Aorta (tissue), 5 donors: ENCODE measurements at regions not wholly inside any gene's neighbourhood (a gene's known extent, or its start where the extent isn't known, plus 50 kb on each side); places are given as distances from the start of the nearest gene placed in this dataset.

Experiments used
- ATAC-seq: fragments of 200-7000 bp; cut with Tn5 transposase; one replicate; pipeline ENCODE4 v1.9.1; 2022; ENCODE audit warnings: moderate library complexity; ENCODE audit not compliant: low FRiP score
- DNase-seq, 2 donors: peaks; one replicate each; pipeline ENCODE4 v3.0.0-alpha.2; 2020
- H3K27ac ChIP-seq, 2 donors: one replicate each; pipeline ENCODE4 v1.5.1; 2013; ENCODE audit warnings: low read length in 2 of 2, mild to moderate bottlenecking in 2 of 2, moderate library complexity in 2 of 2, control low read depth in 1 of 2, inconsistent platforms in 1 of 2, low read depth in 1 of 2
- H3K27me3 ChIP-seq, 2 donors: one replicate each; pipeline ENCODE4 v1.6.1; 2013; ENCODE audit warnings: control low read depth in 1 of 2, low read length in 1 of 2, mild to moderate bottlenecking in 1 of 2, moderate library complexity in 1 of 2; ENCODE audit not compliant: insufficient read depth in 2 of 2, control insufficient read depth in 1 of 2
- H3K36me3 ChIP-seq, 2 donors: one replicate each; pipeline ENCODE4 v1.6.1; 2013; ENCODE audit warnings: control low read depth in 1 of 2, low read length in 1 of 2, mild to moderate bottlenecking in 1 of 2; ENCODE audit not compliant: insufficient read depth in 2 of 2, control insufficient read depth in 1 of 2
- H3K4me1 ChIP-seq, 2 donors: one replicate each; pipeline ENCODE4 v1.6.1; 2013; ENCODE audit warnings: low read length in 2 of 2, control low read depth in 1 of 2, mild to moderate bottlenecking in 1 of 2, moderate library complexity in 1 of 2; ENCODE audit not compliant: insufficient read depth in 2 of 2, control insufficient read depth in 1 of 2
- H3K4me3 ChIP-seq, 2 donors: one replicate each; pipeline ENCODE4 v1.5.1; 2013; ENCODE audit warnings: low read length in 2 of 2, control low read depth in 1 of 2, mild to moderate bottlenecking in 1 of 2
- H3K9me3 ChIP-seq: one replicate; pipeline ENCODE4 v1.6.1; 2013; ENCODE audit warnings: mild to moderate bottlenecking, low read length; ENCODE audit not compliant: control insufficient read depth
- WGBS, 2 donors: extraction: QIAGEN DNeasy Blood & Tissue Kit; methylation state at CpG; one replicate each; pipeline ENCODE4 v1.1.7; 2013; 5-methylcytosine and 5-hydroxymethylcytosine counted together
- intact Hi-C, 2 donors: fragments of 100-400 bp; cut with DNase I; formaldehyde crosslinking; loops; one replicate each; pipeline versions ENCODE4 v1.14.2 to v1.15.0; 2022
- donor health status: healthy with polysubstance abuse.
- donor health status: Bipolar disorder and iron deficiency.
- donor health status: DM: no; HTN: no; CAD: no.
- donor health status: DM: no; HTN: no; CAD: no.
- donor health status: DM: yes; HTN: yes; CAD: no.

DNA sequence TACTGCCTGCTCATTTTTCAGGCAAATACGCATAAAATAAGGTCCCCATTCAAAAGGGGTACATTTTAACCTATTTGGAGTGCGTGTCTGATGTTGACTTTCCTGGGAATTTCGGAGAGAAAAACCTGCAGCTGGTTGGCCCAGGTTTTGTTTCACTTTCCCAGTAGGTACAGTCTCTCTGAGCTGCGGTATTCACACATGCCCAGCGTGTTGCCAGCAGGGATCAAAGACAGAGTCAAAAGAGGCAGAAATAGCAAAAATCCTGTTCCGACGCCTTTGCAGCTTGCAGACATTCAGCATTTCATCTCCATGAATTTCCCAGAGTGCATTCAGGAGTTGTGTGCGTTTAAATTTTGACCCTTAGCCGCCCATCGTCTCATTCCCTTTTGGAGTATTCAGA lies 855.4 kb upstream of the CELF4 start:
- H3K9me3 ChIP-seq, result no peaks in the 10 kb centered on the region
- no peak for DNase-seq
- ATAC-seq, result no peak
- no peaks in the 10 kb centered on the region for H3K4me1 ChIP-seq
- no peak overlapping the region for H3K27ac ChIP-seq
- H3K36me3 ChIP-seq, result no peaks in the 10 kb centered on the region
- WGBS, 2 donors, result 57 to 68% methylated on average over 10 of the region's 10 CpGs
- no peak overlapping the region for H3K4me3 ChIP-seq
- no peaks in the 10 kb centered on the region for H3K27me3 ChIP-seq
- intact Hi-C loops, result no loop called here

DNA sequence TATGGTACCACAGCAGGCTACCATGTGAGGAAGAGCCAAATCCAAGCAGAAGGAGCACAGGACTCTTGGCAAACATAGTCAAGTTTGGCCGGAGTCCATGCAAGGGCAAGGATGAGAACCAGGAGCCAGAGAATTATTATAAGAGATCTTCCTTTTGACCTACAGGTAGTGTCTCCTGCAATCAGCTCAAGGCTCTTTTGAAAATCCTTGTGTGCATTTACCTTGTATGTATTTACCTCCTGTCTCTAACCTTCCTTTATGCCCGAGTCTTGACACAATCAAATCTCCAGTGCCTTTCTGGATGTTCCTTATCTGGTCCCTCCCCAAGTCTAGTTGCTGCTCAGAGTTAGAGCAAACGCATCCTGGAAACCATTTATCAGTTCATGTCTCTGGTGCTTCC lies 855.0 kb upstream of the CELF4 start:
- Histone ChIP-seq H3K4me1 (no peaks in the 10 kb centered on the region), H3K9me3 (no peaks in the 10 kb centered on the region), H3K4me3 (no peak overlapping the region), H3K27me3 (no peaks in the 10 kb centered on the region), H3K36me3 (no peaks in the 10 kb centered on the region), H3K27ac (no peak overlapping the region)
- intact Hi-C loops, result no loop called here
- 57 to 60% methylated on average over 3 of the region's 3 CpGs for WGBS, 2 donors
- ATAC-seq (no peak), DNase-seq (no peak)

DNA sequence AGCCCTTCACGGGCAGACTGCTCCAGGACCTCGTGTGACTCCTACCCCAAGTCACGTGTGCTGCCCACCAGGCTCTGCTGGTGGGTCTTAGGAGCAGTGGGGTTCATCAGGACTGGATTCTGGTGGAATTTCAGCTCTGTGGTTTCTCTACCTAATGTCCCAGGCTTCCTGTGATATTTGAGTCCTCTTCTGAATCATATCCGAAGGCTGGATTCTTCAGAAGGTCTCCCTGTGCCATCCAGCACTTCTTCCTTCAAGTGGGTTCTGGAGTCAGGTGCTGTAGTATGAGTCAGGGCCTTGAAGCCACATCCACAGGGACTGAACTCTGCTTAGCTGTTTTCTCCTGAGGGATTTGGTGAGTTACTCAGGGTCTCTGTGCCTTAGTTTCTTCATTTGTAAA lies 850.2 kb upstream of the CELF4 start:
- Histone ChIP-seq H3K27me3 (no peaks in the 10 kb centered on the region), H3K4me1 (no peaks in the 10 kb centered on the region), H3K4me3 (no peak overlapping the region), H3K9me3 (no peaks in the 10 kb centered on the region), H3K36me3 (no peaks in the 10 kb centered on the region), H3K27ac (no peak overlapping the region)
- intact Hi-C loops, result no loop called here
- 86 to 92% methylated on average over 4 of the region's 4 CpGs for WGBS, 2 donors
- ATAC-seq (no peak), DNase-seq (no peak)

DNA sequence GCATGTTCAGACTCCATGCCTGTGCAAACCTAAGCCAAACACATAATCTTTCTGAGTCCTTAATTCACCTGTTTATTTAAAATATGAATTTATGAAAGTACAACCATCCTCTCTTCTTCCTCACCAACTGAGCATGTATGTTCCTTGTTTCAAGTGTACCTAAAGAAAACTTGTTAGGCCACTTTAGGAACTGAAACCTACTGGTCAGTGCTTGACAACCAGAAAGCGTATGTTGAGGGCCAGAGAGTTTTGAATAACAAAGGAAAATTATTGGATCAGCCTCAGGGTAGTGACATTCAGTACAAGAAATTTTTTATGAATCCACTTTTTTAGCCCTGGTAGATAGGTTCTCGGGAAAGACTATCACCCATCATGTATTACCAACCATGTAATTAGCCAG lies 847.6 kb upstream of the CELF4 start:
- Histone ChIP-seq H3K27ac (no peak overlapping the region), H3K9me3 (no peaks in the 10 kb centered on the region), H3K36me3 (no peaks in the 10 kb centered on the region), H3K27me3 (no peaks in the 10 kb centered on the region), H3K4me1 (no peaks in the 10 kb centered on the region), H3K4me3 (no peak overlapping the region)
- ATAC-seq, result no peak
- no peak for DNase-seq
- 88 to 91% methylated on average over 2 of the region's 2 CpGs for WGBS, 2 donors
- intact Hi-C loops, result no loop called here

DNA sequence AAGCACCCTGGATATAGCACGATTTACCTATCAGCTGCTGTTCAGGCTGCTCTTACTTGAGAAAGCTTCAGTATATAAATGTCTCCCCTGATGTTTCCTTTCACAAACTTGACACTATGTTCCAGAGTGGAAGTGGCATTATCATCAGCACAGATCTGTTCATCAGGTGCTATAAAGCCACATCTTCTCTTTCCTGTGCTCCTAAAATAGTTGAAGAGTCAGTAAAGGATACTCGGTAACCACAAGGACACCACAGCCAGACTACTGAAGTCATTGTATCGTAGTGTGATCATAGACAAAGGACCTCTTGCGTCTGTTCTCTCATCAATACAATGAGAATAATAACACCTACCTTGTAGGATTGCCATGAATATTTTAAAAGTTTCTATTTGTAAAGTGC lies 841.0 kb upstream of the CELF4 start:
- no peaks in the 10 kb centered on the region for H3K4me1 ChIP-seq
- no peaks in the 10 kb centered on the region for H3K36me3 ChIP-seq
- WGBS, 2 donors, result 80 to 83% methylated on average over 4 of the region's 4 CpGs
- ATAC-seq (no peak), DNase-seq (no peak)
- no peaks in the 10 kb centered on the region for H3K9me3 ChIP-seq
- no peaks in the 10 kb centered on the region for H3K27me3 ChIP-seq
- H3K27ac ChIP-seq, result no peak overlapping the region
- intact Hi-C loops, result no loop called here
- H3K4me3 ChIP-seq, result no peak overlapping the region

DNA sequence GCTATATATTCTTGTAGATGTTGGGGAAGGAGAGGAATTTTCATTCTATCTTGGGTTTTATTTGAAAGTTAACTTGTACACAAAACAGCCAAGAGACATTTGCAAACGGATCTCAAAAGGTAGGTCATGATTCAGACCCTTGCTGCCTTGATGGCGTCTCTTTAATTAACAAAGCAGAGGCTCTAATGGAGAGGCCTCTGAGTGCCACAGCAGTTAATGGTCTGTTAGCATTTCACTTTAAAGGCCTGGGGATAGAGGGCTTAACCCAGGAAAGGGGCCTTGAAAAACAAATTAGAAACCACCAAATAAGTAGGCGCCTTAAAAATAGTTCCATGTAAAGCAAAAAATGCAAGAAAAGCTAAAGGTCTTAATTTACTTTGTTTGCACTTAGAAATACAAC lies 836.9 kb upstream of the CELF4 start:
- no peaks in the 10 kb centered on the region for H3K9me3 ChIP-seq
- no peak overlapping the region for H3K27ac ChIP-seq
- no peak for ATAC-seq
- no peak overlapping the region for H3K4me3 ChIP-seq
- WGBS, 2 donors, result 53 to 57% methylated on average over 3 of the region's 3 CpGs
- no peaks in the 10 kb centered on the region for H3K36me3 ChIP-seq
- intact Hi-C loops, result no loop called here
- no peak for DNase-seq
- no peaks in the 10 kb centered on the region for H3K27me3 ChIP-seq
- H3K4me1 ChIP-seq, result no peaks in the 10 kb centered on the region

DNA sequence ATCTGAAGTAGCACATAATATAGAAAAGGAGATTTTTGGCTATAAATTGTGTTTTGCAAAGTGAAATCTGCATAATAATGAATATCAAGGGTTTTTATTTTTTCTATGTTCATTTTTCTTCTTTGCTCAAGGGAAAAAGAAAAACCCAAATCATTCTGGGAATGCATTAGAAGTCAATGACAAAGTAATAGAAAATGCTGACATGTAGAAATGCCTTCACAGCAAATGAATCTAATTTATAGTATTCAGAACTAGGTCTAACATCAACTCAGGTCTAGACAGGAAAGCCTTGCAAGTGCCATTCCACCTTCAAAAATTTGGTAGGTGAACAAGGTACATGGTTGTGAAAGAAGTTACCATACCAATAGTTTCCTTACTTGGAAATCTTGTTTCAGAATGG lies 831.5 kb upstream of the CELF4 start:
- H3K27ac ChIP-seq, result no peak overlapping the region
- intact Hi-C loops, result no loop called here
- no peaks in the 10 kb centered on the region for H3K4me1 ChIP-seq
- H3K9me3 ChIP-seq, result peaks cover 1% of the 10 kb centered on the region
- DNase-seq, result no peak
- no peaks in the 10 kb centered on the region for H3K27me3 ChIP-seq
- no peaks in the 10 kb centered on the region for H3K36me3 ChIP-seq
- no peak for ATAC-seq
- no peak overlapping the region for H3K4me3 ChIP-seq

DNA sequence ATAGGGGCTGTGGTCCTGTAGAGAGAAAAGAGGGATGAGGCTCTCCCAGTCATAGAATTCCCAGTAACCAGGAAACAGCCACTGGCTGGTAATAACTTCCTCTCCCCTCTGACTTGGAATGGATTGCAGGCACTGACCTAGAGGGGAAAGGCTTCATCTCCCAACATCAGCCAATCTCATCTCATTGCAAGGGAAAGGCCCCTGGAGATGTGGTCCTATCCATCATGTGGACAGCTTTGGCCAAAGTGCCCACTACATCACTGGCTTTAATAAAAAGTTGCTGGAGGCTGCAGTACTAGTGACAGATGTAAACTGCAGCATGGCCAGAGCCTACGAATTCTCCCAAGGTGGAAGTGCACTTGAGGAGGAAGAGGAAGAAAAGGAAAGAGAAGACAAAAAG lies 820.5 kb upstream of the CELF4 start:
- intact Hi-C loops, result loop anchor here in 1 of 2 donors (10.0 kb wide), 1 partner anchor 59 kb away; no protein-coding TSS in a partner anchor
- peaks cover 0 to 2% of the 10 kb centered on the region in 2 donors for H3K27me3 ChIP-seq

DNA sequence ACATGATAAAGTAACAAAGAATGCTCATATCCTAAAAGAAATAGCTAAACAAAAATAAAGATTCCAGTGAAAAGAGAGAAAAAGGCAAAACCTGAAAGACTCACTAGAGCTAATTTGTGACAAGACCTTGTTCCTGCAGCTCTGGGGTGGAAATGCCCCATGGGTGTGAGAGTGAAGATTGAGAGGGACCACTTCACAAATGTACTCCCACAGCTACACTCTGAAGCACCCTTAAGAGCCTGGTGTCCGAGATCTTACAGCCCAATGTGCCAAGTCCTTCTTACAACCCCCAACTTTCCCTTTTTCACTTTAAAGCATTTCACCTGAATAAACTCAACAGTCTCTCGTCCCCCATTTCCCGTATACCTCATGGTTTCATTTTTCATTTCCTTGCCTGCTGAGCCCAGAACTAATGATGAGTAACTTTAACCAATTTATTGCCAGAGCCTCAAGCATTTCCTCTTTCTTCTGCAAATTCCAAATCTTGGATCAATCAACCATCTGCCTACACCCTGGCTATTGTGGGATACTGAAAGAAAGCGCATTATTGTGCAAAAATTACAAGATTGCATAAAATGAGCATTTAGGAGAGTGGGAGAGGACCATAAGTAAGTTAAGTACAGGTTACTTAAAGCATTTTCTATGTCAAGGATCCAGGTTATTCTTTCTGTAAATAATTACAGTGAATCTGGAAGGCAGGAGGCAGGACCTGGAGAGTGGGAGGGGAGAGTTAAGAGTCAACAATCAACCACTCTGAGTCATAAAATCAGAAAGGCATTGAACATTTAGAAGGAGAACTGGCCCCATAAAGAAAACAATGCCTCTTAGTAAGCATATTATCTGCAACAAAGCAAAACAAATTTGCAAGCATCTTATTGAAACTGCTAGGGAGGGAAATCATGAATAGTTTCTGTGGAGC lies 804.4 kb upstream of the CELF4 start:
- DNase-seq (no peak), ATAC-seq (no peak)
- intact Hi-C loops, result no loop called here
- Histone ChIP-seq H3K4me1 (no peaks in the 10 kb centered on the region), H3K27ac (no peak overlapping the region), H3K27me3 (no peaks in the 10 kb centered on the region), H3K36me3 (no peaks in the 10 kb centered on the region), H3K4me3 (no peak overlapping the region), H3K9me3 (no peaks in the 10 kb centered on the region)
- WGBS, 2 donors, result 61 to 66% methylated on average over 4 of the region's 4 CpGs

More for the DNA sequence above, 820.5 kb upstream of the CELF4 start:
- no peaks in the 10 kb centered on the region for H3K4me1 ChIP-seq
- H3K27ac ChIP-seq, result no peak overlapping the region
- DNase-seq (no peak), ATAC-seq (no peak)
- WGBS, 2 donors, result 8 to 22% methylated on average over 1 of the region's 1 CpG
- H3K4me3 ChIP-seq, result no peak overlapping the region
- no peaks in the 10 kb centered on the region for H3K36me3 ChIP-seq
- no peaks in the 10 kb centered on the region for H3K9me3 ChIP-seq
